HG03103 (cell line): ENCODE measurements at regions not wholly inside any gene's neighbourhood (a gene's known extent, or its start where the extent isn't known, plus 50 kb on each side); places are given as distances from the start of the nearest gene placed in this dataset.

Experiments
- ATAC-seq: cut with Tn5 transposase; IDR thresholded peaks from one replicate; pipeline ENCODE4 v1.9.1; 2021; ENCODE audit warnings: low read depth; ENCODE audit not compliant: unreplicated experiment

GRCh38 chr9:13725516-13725915 lies 446.0 kb upstream of the MPDZ start:
- no peak for ATAC-seq

GRCh38 chr9:13721481-13722235 lies 442.2 kb upstream of the MPDZ start:
- ATAC-seq, result no peak

GRCh38 chr9:13719981-13720676 lies 440.6 kb upstream of the MPDZ start:
- ATAC-seq, result no peak

DNA sequence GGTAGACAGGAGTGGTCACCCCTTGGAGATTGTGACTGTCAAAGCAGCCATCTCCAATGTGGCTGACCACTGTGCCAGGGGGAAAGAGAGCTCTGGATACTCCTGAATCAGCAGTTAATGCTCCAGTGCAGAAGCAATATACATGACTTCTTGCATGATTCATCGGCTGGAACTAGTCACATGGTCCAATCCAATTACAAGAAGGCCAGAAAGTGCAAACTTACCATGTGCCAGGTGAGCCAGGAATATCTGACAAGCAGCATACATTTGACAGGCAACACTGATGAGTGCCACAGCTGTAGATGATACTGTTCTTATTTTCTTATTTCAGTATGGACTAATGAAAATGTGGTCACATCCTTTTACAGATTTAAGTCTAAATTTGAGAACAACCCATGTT lies 440.0 kb upstream of the MPDZ start:
- no peak for ATAC-seq

DNA sequence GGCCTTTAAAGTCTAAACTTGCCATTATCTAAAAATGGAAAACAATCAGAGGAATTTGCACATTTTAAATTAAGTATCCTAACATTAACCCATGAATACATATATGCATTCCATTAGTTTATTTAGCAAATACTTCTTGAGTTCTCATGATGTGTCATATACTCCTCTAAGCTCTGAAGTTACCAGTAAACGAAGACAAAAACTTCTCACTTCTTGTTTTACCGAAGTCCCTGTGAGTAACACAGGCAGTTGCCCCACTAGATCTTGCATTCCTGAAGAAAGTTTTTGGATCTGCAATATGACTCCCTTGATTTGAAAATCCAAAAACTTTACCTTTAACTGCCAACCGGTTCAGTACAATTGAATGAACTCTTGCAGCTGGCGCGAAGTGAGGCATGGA lies 439.0 kb upstream of the MPDZ start:
- ATAC-seq, result no peak

DNA sequence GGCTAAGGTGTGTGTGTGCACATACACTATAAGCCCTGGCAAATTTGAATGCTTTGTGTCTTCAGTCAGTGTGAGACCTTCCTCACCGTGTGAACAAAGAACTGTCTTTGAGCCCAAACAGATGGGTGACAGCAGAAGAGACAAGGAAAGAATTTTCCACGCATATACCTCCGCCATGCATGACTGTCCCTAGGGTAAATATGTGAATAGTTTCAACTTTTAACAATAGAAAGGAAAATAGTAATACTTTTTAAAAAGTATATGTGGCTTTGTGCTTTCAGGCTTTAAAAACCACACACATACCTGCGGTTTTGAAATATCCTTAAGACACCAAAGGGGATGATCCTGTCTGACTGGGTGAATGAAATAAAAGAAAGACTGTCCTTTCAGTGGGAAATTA lies 438.6 kb upstream of the MPDZ start:
- no peak for ATAC-seq

GRCh38 chr9:13717322-13718054 lies 438.0 kb upstream of the MPDZ start:
- ATAC-seq, result no peak

- no peak for ATAC-seq
These were observed 437.3 kb upstream of the MPDZ start for GRCh38 chr9:13716601-13717321.

DNA sequence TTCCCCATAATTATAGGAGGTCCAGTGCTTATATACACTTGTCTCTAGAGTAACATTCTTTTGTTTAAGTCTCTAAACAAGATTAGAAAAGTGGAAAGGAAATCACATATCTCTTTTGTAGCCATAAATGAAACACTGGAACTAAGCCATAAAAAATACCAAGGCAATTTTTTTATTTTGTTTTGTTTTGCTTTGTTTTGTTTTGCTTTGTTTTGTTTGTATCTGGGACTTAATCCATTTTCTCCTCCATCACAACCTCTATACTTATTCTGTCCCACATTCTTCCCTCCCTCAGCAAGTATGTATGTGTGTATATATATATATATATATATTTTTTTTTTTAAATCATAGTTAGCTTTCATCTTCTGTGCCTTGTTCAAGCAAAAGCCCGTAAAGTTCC lies 436.6 kb upstream of the MPDZ start:
- ATAC-seq, result no peak

DNA sequence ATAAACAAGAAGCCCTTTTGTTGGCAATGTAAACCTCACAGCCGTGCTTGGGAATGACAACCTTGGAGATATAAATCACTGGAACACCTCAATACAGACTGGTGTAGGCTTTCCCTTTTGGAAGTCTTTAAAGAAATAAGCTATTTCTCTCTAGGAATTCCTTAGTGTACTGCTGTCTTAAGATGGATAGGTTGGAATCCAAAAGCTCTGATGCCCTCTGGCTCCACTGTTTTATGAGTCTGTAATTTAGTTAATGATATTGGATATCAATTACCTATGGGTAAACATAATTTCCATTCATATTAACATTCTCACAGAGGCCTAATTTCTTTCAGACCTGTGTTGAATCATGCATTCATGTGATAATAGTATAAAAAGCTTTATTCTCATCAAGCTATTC lies 435.9 kb upstream of the MPDZ start:
- no peak for ATAC-seq

DNA sequence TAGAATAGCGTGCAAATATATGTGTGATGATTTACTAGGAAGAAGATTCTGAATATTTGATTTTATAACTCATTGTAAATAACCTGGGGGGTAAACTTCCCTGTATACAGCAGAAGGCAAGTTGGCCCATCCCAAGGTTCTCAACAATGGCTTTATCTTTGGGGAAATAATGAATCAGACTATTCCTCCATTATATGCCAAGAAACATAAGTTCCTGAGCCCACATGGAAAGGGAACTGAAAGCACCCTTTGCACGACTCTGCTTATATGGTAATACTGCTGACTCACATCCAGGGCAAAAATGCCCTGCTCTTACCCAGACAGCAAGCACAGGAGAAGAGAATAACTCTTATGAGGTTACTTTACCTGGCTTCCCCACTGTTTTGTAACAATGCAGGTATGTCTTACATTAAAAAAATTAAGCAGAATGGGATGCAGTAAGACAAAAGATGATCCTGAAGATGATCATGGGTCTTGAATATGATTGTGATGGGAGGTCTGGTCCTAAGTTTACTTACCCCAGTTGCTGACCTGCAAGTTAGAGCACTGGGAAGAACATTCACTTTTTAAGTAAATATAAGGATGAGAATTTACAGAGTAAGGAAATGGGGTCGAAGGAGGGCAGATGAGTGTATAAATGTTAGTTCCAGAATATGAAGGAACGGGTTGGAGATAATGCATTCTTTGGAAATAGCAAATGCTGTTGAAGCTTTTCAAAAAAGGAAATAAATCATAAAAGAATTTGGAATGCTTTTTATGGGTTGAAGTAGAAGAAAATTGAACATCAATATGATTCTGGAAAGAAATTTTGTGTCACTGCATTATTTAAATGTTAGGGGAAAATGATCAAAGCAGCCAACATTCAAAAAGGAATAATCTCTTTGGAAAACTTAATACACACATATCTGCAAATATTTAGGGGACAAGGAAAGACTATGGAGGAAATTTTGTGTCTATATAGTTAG lies 428.4 kb upstream of the MPDZ start:
- no peak for ATAC-seq

GRCh38 chr9:13705918-13706317 lies 426.4 kb upstream of the MPDZ start:
- no peak for ATAC-seq

DNA sequence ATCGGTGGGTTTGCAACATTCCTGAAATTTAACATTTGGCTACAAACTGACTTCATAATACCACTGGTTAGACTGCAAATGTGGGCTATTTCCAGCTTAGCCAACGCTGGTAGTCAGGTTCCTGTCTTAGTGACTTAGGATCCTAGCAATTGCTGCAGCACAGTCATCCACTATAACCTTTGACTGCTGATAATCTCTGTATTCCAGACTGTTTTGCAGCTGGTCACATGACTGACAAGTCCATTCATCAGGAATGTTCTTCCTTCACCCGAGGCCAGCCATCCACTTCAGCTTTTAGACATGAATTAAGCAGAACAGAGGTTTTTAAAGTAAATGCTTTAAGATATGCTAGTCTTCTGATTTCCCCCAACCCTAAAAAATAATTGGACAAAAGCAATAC lies 425.9 kb upstream of the MPDZ start:
- no peak for ATAC-seq

GRCh38 chr9:13690595-13690994 lies 411.1 kb upstream of the MPDZ start:
- ATAC-seq, result no peak

DNA sequence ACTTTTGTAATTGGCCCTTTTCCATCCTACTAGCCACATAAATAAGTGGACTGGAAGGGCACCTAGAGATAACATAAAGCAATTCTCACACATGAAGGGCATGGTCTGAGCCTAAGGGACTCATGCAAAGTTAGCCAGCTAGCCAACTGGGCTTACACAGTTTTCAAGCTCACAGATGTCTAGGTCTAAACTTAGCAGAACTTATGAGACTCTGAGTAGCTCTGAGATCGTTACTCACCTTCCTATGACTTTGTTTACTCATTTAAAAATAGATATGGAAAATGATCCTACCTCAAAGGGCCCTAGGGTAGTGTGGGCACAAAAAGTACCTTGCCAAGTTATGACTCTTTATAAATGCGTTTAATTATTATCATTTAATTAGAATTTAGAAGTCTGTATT lies 410.4 kb upstream of the MPDZ start:
- ATAC-seq, result no peak

GRCh38 chr9:13688990-13689600 lies 409.6 kb upstream of the MPDZ start:
- ATAC-seq, result no peak

DNA sequence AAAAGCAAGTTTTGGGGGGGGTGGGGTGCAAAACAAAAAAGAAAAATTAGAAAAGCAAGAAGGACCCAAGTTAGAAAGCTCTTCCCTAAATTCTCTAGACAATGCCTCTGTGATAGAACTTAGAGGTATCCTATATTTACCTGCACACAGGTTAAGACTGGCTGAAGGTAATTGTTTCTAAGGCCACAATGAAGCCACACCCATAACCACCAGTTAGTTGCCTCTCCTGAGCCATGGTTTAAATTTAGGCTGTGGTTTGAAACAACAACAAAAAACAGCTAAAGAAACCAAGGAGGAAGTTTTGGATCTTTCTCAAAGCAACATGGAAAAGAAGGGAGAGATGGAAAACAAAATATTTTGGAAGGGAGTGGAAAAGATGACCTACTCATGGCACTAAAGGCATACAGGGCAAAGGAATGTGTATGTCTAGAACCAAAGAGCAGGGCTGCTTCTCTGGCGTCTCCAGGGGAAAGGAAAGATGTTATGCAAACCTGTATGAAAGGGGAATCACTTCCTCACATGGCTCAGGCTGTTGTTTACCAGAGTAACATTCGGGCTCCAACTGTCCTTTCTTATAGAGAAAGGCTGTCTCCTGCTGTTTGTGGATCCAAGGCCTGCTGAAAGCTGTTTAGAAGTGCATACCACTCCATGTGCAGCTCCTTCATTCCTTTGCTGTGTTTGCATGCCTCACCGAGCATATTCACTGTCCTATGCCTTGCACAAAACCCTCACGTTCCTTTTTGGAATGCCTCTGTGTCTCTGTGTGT lies 408.9 kb upstream of the MPDZ start:
- ATAC-seq, result no peak

DNA sequence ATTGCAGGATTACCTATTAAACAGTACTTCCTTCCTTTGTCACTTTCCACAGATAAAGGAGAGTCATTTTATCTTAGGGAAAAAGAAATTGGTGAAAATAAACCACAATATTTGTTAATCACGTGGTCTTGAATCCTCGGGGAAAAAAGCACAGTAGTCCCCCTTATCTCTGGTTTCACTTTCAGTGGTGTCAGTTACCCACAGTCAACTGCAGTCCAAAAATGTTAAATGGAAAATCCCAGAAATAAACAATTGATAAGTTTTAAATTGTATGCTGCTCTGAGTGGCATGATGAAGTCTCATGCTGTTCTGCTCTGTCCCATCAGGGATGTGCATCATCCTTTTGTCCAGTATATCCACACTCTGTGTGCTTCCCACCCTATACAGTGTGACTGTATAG lies 405.2 kb upstream of the MPDZ start:
- no peak for ATAC-seq

- ATAC-seq, result no peak
These were observed 398.3 kb upstream of the MPDZ start for GRCh38 chr9:13677801-13678200.
